ENCODE measurements at regions not wholly inside any gene's neighbourhood (a gene's known extent, or its start where the extent isn't known, plus 50 kb on each side); places are given as distances from the start of the nearest gene placed in this dataset.
A peak's percentile ranks its signal among the peaks of the same experiment; 100 is the strongest.
"Not testable (repeated sequence)": the region's sequence is repeated elsewhere in the genome, so short reads cannot be mapped to it uniquely, and the experiment has no call there.

DNA sequence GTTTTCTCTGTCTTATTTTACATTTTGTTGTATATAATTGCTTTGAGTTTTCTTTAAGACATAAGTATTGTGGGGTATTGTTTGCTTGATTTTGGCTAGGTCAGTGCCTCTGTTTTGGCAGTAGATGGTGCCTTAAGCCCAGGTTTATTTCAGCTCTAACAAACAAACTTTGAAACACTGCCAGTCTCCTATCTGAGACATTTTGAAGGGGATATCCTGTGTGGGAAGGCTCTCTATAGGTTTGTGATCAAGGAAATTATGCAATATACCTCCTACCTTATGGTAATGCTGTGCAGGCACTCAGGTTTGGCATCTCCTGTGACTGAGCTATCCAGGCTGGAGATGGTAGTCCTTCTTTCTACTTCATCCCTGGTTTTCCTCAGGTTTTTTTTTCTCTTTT lies 120.8 kb downstream of the CDY2B start:
- 0 out of 2 replicates have a peak, but pooled peaks have one; percentile 32 for ATAC-seq
- H3K9me2 ChIP-seq (ENCODE audit: insufficient read depth); POLR2A ChIA-PET; BruUV-seq (replicated peaks); H3K4me2 ChIP-seq (ENCODE audit: low read length); H3K79me2 ChIP-seq (ENCODE audit: insufficient read depth, low read length); H3K27me3 ChIP-seq (ENCODE audit: insufficient read depth, low read length); DNase-seq (ENCODE audit: low read depth, low spot score); RAD21 ChIA-PET (ENCODE audit: low non-redundant PET in 1 of 2, low total read pairs in 2 of 2, uncharacterized antibody in 2 of 2, unreplicated experiment in 2 of 2); H2AFZ ChIP-seq (ENCODE audit: low read depth, low read length, poor library complexity, severe bottlenecking); intact Hi-C loops (cut with micrococcal nuclease); H3K4me3 ChIP-seq (replicated peaks in 1 of 2; ENCODE audit: low read depth in 1 of 2, low read length in 2 of 2); H3K36me3 ChIP-seq (ENCODE audit: control insufficient read depth in 1 of 2, insufficient read depth in 2 of 2, low read length in 2 of 2); H3K9me3 ChIP-seq (ENCODE audit: control insufficient read depth in 1 of 2, insufficient read depth in 1 of 2, low read depth in 1 of 2, low read length in 2 of 2); H3K4me1 ChIP-seq (ENCODE audit: control insufficient read depth in 1 of 2, insufficient read depth in 2 of 2, low read length in 2 of 2); H4K20me1 ChIP-seq (ENCODE audit: insufficient read depth); CTCF ChIA-PET; H3K27ac ChIP-seq (ENCODE audit: low read depth, low read length); H3K9ac ChIP-seq (ENCODE audit: low read length): not testable (repeated sequence)

DNA sequence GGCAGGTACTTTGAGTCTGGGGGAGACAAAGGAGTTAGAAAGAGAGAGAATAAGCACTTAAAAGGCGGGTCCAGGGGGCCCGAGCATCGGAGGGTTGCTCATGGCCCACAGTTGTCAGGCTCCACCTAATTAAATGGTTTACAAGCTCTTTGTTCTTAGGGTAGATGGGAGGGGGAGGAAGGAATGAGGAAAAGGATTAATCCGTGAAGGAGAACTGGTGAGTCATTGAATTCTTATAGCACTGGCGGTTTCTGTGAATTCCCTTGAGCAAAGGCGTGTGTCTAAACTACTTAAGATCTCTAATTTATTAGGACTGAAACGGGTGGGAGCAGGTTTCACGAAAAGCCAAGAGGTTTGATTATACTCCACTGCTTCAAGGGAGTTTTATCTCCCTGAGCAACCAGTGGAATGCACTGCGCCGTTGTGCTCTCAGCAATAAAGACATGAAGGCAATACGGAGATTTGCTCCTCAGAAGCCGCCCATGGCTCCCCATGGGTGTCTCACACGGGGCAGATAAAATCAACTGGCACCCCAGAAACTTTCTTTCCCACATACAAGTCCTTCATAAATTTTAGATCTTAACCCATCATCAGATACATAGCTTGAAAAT lies 127.0 kb downstream of the CDY2B start:
- H3K4me3 ChIP-seq (replicated peaks in 1 of 2; ENCODE audit: low read depth in 1 of 2, low read length in 2 of 2); H3K27ac ChIP-seq (ENCODE audit: low read depth, low read length); BruUV-seq (replicated peaks); H3K36me3 ChIP-seq (ENCODE audit: control insufficient read depth in 1 of 2, insufficient read depth in 2 of 2, low read length in 2 of 2); H3K9ac ChIP-seq (ENCODE audit: low read length); H3K4me2 ChIP-seq (ENCODE audit: low read length); H4K20me1 ChIP-seq (ENCODE audit: insufficient read depth); H3K79me2 ChIP-seq (ENCODE audit: insufficient read depth, low read length); H3K27me3 ChIP-seq (ENCODE audit: insufficient read depth, low read length); H3K9me3 ChIP-seq (ENCODE audit: control insufficient read depth in 1 of 2, insufficient read depth in 1 of 2, low read depth in 1 of 2, low read length in 2 of 2); CTCF ChIA-PET; intact Hi-C loops (cut with micrococcal nuclease); H2AFZ ChIP-seq (ENCODE audit: low read depth, low read length, poor library complexity, severe bottlenecking); H3K4me1 ChIP-seq (ENCODE audit: control insufficient read depth in 1 of 2, insufficient read depth in 2 of 2, low read length in 2 of 2); H3K9me2 ChIP-seq (ENCODE audit: insufficient read depth); DNase-seq (ENCODE audit: low read depth, low spot score); POLR2A ChIA-PET; RAD21 ChIA-PET (ENCODE audit: low non-redundant PET in 1 of 2, low total read pairs in 2 of 2, uncharacterized antibody in 2 of 2, unreplicated experiment in 2 of 2): not testable (repeated sequence)
- ATAC-seq, result peak; percentile 81

DNA sequence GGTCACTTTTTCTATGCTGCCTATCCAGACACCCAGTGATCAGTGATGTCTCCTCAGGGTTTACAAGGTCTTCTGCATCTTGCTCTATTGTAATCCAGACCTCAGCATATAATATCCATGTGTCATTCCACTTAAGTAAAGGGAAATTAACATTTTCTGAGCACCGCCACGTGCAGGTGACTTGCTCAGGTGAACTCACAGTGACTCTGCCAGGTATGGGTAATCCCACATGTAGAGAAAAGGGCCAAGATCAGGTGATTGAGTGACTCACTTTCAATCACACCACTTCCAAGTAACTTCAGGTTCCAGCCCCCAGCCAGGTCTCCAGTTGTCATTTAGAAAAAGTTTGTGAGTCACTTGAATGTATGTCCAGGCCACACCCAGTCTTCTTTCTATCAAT lies 140.2 kb downstream of the CDY2B start:
- H3K9ac ChIP-seq (ENCODE audit: low read length); H3K4me3 ChIP-seq (replicated peaks in 1 of 2; ENCODE audit: low read depth in 1 of 2, low read length in 2 of 2); H3K27me3 ChIP-seq (ENCODE audit: insufficient read depth, low read length); H3K79me2 ChIP-seq (ENCODE audit: insufficient read depth, low read length); H3K9me2 ChIP-seq (ENCODE audit: insufficient read depth); DNase-seq (ENCODE audit: low read depth, low spot score); H3K9me3 ChIP-seq (ENCODE audit: control insufficient read depth in 1 of 2, insufficient read depth in 1 of 2, low read depth in 1 of 2, low read length in 2 of 2); H3K4me1 ChIP-seq (ENCODE audit: control insufficient read depth in 1 of 2, insufficient read depth in 2 of 2, low read length in 2 of 2); CTCF ChIA-PET; ATAC-seq; H2AFZ ChIP-seq (ENCODE audit: low read depth, low read length, poor library complexity, severe bottlenecking); BruUV-seq (replicated peaks); H3K27ac ChIP-seq (ENCODE audit: low read depth, low read length); POLR2A ChIA-PET; H3K4me2 ChIP-seq (ENCODE audit: low read length); H4K20me1 ChIP-seq (ENCODE audit: insufficient read depth); intact Hi-C loops (cut with micrococcal nuclease); RAD21 ChIA-PET (ENCODE audit: low non-redundant PET in 1 of 2, low total read pairs in 2 of 2, uncharacterized antibody in 2 of 2, unreplicated experiment in 2 of 2); H3K36me3 ChIP-seq (ENCODE audit: control insufficient read depth in 1 of 2, insufficient read depth in 2 of 2, low read length in 2 of 2): not testable (repeated sequence)

DNA sequence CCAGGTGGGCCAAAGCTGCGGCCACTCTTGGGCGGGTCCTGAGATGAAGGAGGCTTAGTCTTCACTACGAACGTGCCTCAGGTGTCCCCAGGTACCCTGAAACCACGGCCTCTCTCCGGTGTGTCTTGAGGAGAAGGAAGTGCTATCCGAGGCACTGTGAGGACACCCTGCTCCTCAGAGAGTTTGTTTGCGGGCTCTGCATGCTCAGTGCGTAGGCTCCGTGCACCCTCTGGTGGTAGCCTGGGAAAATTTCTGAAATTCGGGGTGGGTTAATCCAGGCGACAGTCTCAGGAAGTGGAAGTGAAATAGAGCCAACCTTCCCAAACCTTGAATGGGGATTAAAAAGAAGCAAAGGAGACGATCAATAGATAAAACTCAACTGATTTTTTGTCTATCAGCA lies 150.5 kb downstream of the CDY2B start:
- H4K20me1 ChIP-seq (ENCODE audit: insufficient read depth); H3K9ac ChIP-seq (ENCODE audit: low read length); RAD21 ChIA-PET (ENCODE audit: low non-redundant PET in 1 of 2, low total read pairs in 2 of 2, uncharacterized antibody in 2 of 2, unreplicated experiment in 2 of 2); CTCF ChIA-PET; H3K36me3 ChIP-seq (ENCODE audit: control insufficient read depth in 1 of 2, insufficient read depth in 2 of 2, low read length in 2 of 2); H3K27ac ChIP-seq (ENCODE audit: low read depth, low read length); H3K9me3 ChIP-seq (ENCODE audit: control insufficient read depth in 1 of 2, insufficient read depth in 1 of 2, low read depth in 1 of 2, low read length in 2 of 2); H3K79me2 ChIP-seq (ENCODE audit: insufficient read depth, low read length); H3K4me2 ChIP-seq (ENCODE audit: low read length); H2AFZ ChIP-seq (ENCODE audit: low read depth, low read length, poor library complexity, severe bottlenecking); intact Hi-C loops (cut with micrococcal nuclease); DNase-seq (ENCODE audit: low read depth, low spot score); H3K27me3 ChIP-seq (ENCODE audit: insufficient read depth, low read length); H3K4me1 ChIP-seq (ENCODE audit: control insufficient read depth in 1 of 2, insufficient read depth in 2 of 2, low read length in 2 of 2); H3K9me2 ChIP-seq (ENCODE audit: insufficient read depth); ATAC-seq; BruUV-seq (replicated peaks); POLR2A ChIA-PET; H3K4me3 ChIP-seq (replicated peaks in 1 of 2; ENCODE audit: low read depth in 1 of 2, low read length in 2 of 2): not testable (repeated sequence)
